ENCODE measurements at regions not wholly inside any gene's neighbourhood (a gene's known extent, or its start where the extent isn't known, plus 50 kb on each side); places are given as distances from the start of the nearest gene placed in this dataset.

GRCh38 chr5:93995126-93995621 is 253.8 kb upstream of the POU5F2 start:
- H3K4me3 ChIP-seq (ENCODE audit: control extremely low read depth in 1 of 5, extremely low read depth in 1 of 5, insufficient read depth in 1 of 5, low read depth in 2 of 5, low read length in 4 of 5): no peak overlapping the region
- H3K4me1 Mint-ChIP-seq: peaks cover 12% of the 10 kb centered on the region
- no CpG with 5 or more reads among the region's 3 CpGs for WGBS (ENCODE audit: insufficient coverage)
- H3K9ac ChIP-seq (ENCODE audit: low read length): no peak overlapping the region
- no peaks in the 10 kb centered on the region for H3K27me3 ChIP-seq (replicated peaks in 1 of 4; ENCODE audit: control extremely low read depth in 1 of 4, control insufficient read depth in 3 of 4, insufficient read depth in 4 of 4, low read length in 3 of 4)
- no peak for TF ChIP-seq CTCF (IDR thresholded peaks at IDR 0.05)
- TF ChIP-seq EZH2 (IDR thresholded peaks at IDR 0.05; ENCODE audit: borderline replicate concordance, insufficient read depth, low read depth, low read length, poor library complexity, severe bottlenecking): no peak
- DNase-seq (no peak), ATAC-seq (ENCODE audit: low read depth) (no peak)
- H3K79me2 ChIP-seq (ENCODE audit: control insufficient read depth, insufficient read depth, low read length): no peaks in the 10 kb centered on the region
- ChIA-PET POLR2A (no interaction called here), CTCF (no interaction called here)
- intact Hi-C loops (cut with micrococcal nuclease): no loop called here
- no peak overlapping the region for H3K27ac Mint-ChIP-seq
- H3K36me3 ChIP-seq (replicated peaks in 1 of 2; ENCODE audit: control extremely low read depth in 1 of 2, control insufficient read depth in 1 of 2, extremely low read depth in 1 of 2, insufficient read depth in 2 of 2, low read length in 1 of 2): peaks cover 0 to 4% of the 10 kb centered on the region in 2 experiments
- H3K27me3 Mint-ChIP-seq: no peaks in the 10 kb centered on the region
- H3K4me1 ChIP-seq (ENCODE audit: control insufficient read depth in 2 of 2, insufficient read depth in 2 of 2, low read length in 2 of 2): no peaks in the 10 kb centered on the region
- no peak overlapping the region for H3K4me3 Mint-ChIP-seq
- H3K9me3 ChIP-seq (ENCODE audit: control extremely low read depth in 1 of 3, control insufficient read depth in 2 of 3, insufficient read depth in 1 of 3, low read length in 2 of 3): no peaks in the 10 kb centered on the region
- H2AFZ ChIP-seq (ENCODE audit: insufficient read depth, low read depth, low read length, poor library complexity, severe bottlenecking): no peak overlapping the region
- peaks cover 8% of the 10 kb centered on the region for H4K20me1 ChIP-seq (ENCODE audit: control insufficient read depth, insufficient read depth, low read length, poor library complexity, severe bottlenecking)
- H3K9me3 Mint-ChIP-seq (ENCODE audit: insufficient read depth): no peaks in the 10 kb centered on the region
- H3K4me2 ChIP-seq (replicated peaks; ENCODE audit: low read depth, low read length, poor library complexity, severe bottlenecking): no peak overlapping the region
- no peak overlapping the region for H3K27ac ChIP-seq (ENCODE audit: low read length in 2 of 2)

GRCh38 chr5:93993161-93993560 is 251.8 kb upstream of the POU5F2 start:
- no peak overlapping the region for H3K27ac Mint-ChIP-seq
- ChIA-PET CTCF (interaction anchor here (1.8 kb wide), 1 partner anchor 12 kb away, joined by 3 read pairs; no protein-coding TSS in a partner anchor), POLR2A (no interaction called here)
- H3K4me1 Mint-ChIP-seq: peaks cover 12% of the 10 kb centered on the region
- TF ChIP-seq EZH2 (IDR thresholded peaks at IDR 0.05; ENCODE audit: borderline replicate concordance, insufficient read depth, low read depth, low read length, poor library complexity, severe bottlenecking) (no peak), CTCF (IDR thresholded peaks at IDR 0.05) (no peak)
- Histone ChIP-seq H3K27me3 (replicated peaks in 1 of 4; ENCODE audit: control extremely low read depth in 1 of 4, control insufficient read depth in 3 of 4, insufficient read depth in 4 of 4, low read length in 3 of 4) (no peaks in the 10 kb centered on the region), H3K79me2 (ENCODE audit: control insufficient read depth, insufficient read depth, low read length) (no peaks in the 10 kb centered on the region), H3K4me3 (ENCODE audit: control extremely low read depth in 1 of 5, extremely low read depth in 1 of 5, insufficient read depth in 1 of 5, low read depth in 2 of 5, low read length in 4 of 5) (no peak overlapping the region), H4K20me1 (ENCODE audit: control insufficient read depth, insufficient read depth, low read length, poor library complexity, severe bottlenecking) (peaks cover 8% of the 10 kb centered on the region), H3K4me2 (replicated peaks; ENCODE audit: low read depth, low read length, poor library complexity, severe bottlenecking) (no peak overlapping the region), H2AFZ (ENCODE audit: insufficient read depth, low read depth, low read length, poor library complexity, severe bottlenecking) (no peak overlapping the region), H3K9me3 (ENCODE audit: control extremely low read depth in 1 of 3, control insufficient read depth in 2 of 3, insufficient read depth in 1 of 3, low read length in 2 of 3) (no peaks in the 10 kb centered on the region), H3K27ac (ENCODE audit: low read length in 2 of 2) (no peak overlapping the region), H3K36me3 (replicated peaks in 1 of 2; ENCODE audit: control extremely low read depth in 1 of 2, control insufficient read depth in 1 of 2, extremely low read depth in 1 of 2, insufficient read depth in 2 of 2, low read length in 1 of 2) (peaks cover 0 to 5% of the 10 kb centered on the region in 2 experiments), H3K9ac (ENCODE audit: low read length) (no peak overlapping the region), H3K4me1 (ENCODE audit: control insufficient read depth in 2 of 2, insufficient read depth in 2 of 2, low read length in 2 of 2) (no peaks in the 10 kb centered on the region)
- no peaks in the 10 kb centered on the region for H3K9me3 Mint-ChIP-seq (ENCODE audit: insufficient read depth)
- no CpG with 5 or more reads among the region's 2 CpGs for WGBS (ENCODE audit: insufficient coverage)
- no peak overlapping the region for H3K4me3 Mint-ChIP-seq
- DNase-seq (no peak), ATAC-seq (ENCODE audit: low read depth) (no peak)
- intact Hi-C loops (cut with micrococcal nuclease): no loop called here
- H3K27me3 Mint-ChIP-seq: no peaks in the 10 kb centered on the region

All from B cell (primary cell).